A673 (cell line): ENCODE measurements at regions not wholly inside any gene's neighbourhood (a gene's known extent, or its start where the extent isn't known, plus 50 kb on each side); places are given as distances from the start of the nearest gene placed in this dataset.

Source experiments
- BruUV-seq: library from RNA; stranded (reverse); fragments of 400-500 nt; replicated peaks from 2 replicates; lab custom pipeline; 2021; lab: Mats Ljungman, UMichigan
- CTCF ChIA-PET: fragments of 300-600 bp; sonication (Branson Sonifier 250); formaldehyde crosslinking; loops from one replicate; lab custom pipeline; 2022; ENCODE audit warnings: antibody characterized with exemption; lab: Charles Lee
- POLR2A ChIA-PET: fragments of 300-600 bp; sonication (Branson Sonifier 250); formaldehyde crosslinking; loops from one replicate; lab custom pipeline; 2022; ENCODE audit warnings: antibody characterized with exemption; ENCODE audit not compliant: low non-redundant PET; lab: Charles Lee
- DNase-seq: peaks from one replicate; pipeline ENCODE4 v3.0.0-alpha.2; 2015; ENCODE audit warnings: low spot score
- H3K27ac ChIP-seq: fragments of 200-600 bp; sonication (generic); 2 replicates; pipeline ENCODE4 v1.5.1; 2016; ENCODE audit warnings: mixed run types, low read depth, mild to moderate bottlenecking, mixed read lengths, antibody characterized with exemption, low read length; ENCODE audit not compliant: poor library complexity, severe bottlenecking
- H3K27me3 ChIP-seq: fragments of 200-600 bp; sonication (generic); replicated peaks from 2 replicates; pipeline ENCODE4 v1.6.1; 2017; ENCODE audit warnings: mixed run types, low read depth, mild to moderate bottlenecking, mixed read lengths, antibody characterized with exemption, low read length; ENCODE audit not compliant: insufficient read depth, poor library complexity
- H3K36me3 ChIP-seq: fragments of 200-600 bp; sonication (generic); 2 replicates; pipeline ENCODE4 v1.6.1; 2016; ENCODE audit warnings: mixed run types, mild to moderate bottlenecking, mixed read lengths, antibody characterized with exemption, low read length; ENCODE audit not compliant: insufficient read depth, poor library complexity, severe bottlenecking
- H3K4me1 ChIP-seq: fragments of 200-600 bp; sonication (generic); 2 replicates; pipeline ENCODE4 v1.6.1; 2017; ENCODE audit warnings: mixed run types, mild to moderate bottlenecking, mixed read lengths, antibody characterized with exemption, low read length; ENCODE audit not compliant: insufficient read depth, poor library complexity, severe bottlenecking
- H3K4me3 ChIP-seq: fragments of 200-600 bp; sonication (generic); 2 replicates; pipeline ENCODE4 v1.5.1; 2016; ENCODE audit warnings: low read depth, mixed run types, mild to moderate bottlenecking, mixed read lengths, low read length; ENCODE audit not compliant: poor library complexity, severe bottlenecking
- H3K9me3 ChIP-seq: fragments of 200-600 bp; sonication (generic); 2 replicates; pipeline ENCODE4 v1.6.1; 2016; ENCODE audit warnings: mixed run types, low read depth, mild to moderate bottlenecking, mixed read lengths, antibody characterized with exemption, low read length; ENCODE audit not compliant: poor library complexity, severe bottlenecking
- CTCF ChIP-seq: fragments of 300-800, 200-600 bp; sonication (generic); conservative IDR thresholded peaks from 2 replicates; pipeline ENCODE4 v1.5.1; 2017; ENCODE audit warnings: low read depth, mild to moderate bottlenecking, antibody characterized with exemption, low read length, moderate library complexity, mixed read lengths
- EZH2 ChIP-seq: fragments of 200-600 bp; sonication (generic); IDR thresholded peaks from 2 replicates; pipeline ENCODE4 v1.6.1; 2017; ENCODE audit warnings: borderline replicate concordance, low read depth, mild to moderate bottlenecking, mixed read lengths, antibody characterized with exemption, low read length; ENCODE audit not compliant: poor library complexity, severe bottlenecking
- intact Hi-C: fragments of 100-400 bp; cut with micrococcal nuclease; formaldehyde crosslinking; loops from one replicate; pipeline ENCODE4 v1.10.0; 2022; ENCODE audit not compliant: unreplicated experiment

- H3K4me1 ChIP-seq = no peaks in the 10 kb centered on the region
- BruUV-seq = no TSS peak
- no peaks in the 10 kb centered on the region for H3K27me3 ChIP-seq
- POLR2A ChIA-PET = no interaction called here
- H3K9me3 ChIP-seq = no peaks in the 10 kb centered on the region
- no peak for TF ChIP-seq EZH2
- peak; percentile 44; the same call in 1 of the 2 replicates for TF ChIP-seq CTCF
- no peaks in the 10 kb centered on the region for H3K36me3 ChIP-seq
- intact Hi-C loops = no loop called here
- no peak overlapping the region for H3K4me3 ChIP-seq
- CTCF ChIA-PET = no interaction called here
- DNase-seq = peak; percentile 37
- no peak overlapping the region for H3K27ac ChIP-seq
Measured at GRCh38 chr7:36084485-36085091, 68.5 kb upstream of the EEPD1 start.

GRCh38 chr7:36085096-36085495 is 68.0 kb upstream of the EEPD1 start:
- Histone ChIP-seq H3K27me3 (no peaks in the 10 kb centered on the region), H3K4me3 (no peak overlapping the region), H3K4me1 (no peaks in the 10 kb centered on the region), H3K9me3 (no peaks in the 10 kb centered on the region), H3K36me3 (no peaks in the 10 kb centered on the region), H3K27ac (no peak overlapping the region)
- BruUV-seq = no TSS peak
- intact Hi-C loops = no loop called here
- ChIA-PET POLR2A (no interaction called here), CTCF (no interaction called here)
- DNase-seq = no peak
- TF ChIP-seq EZH2 (no peak), CTCF (no peak)

- no peaks in the 10 kb centered on the region for H3K9me3 ChIP-seq
- ChIA-PET POLR2A (interaction anchor here (0.7 kb wide), 1 partner anchor 614 kb away, joined by 5 read pairs; no protein-coding TSS in a partner anchor), CTCF (no interaction called here)
- no peak overlapping the region for H3K4me3 ChIP-seq
- no peak overlapping the region for H3K27ac ChIP-seq
- H3K36me3 ChIP-seq = no peaks in the 10 kb centered on the region
- TF ChIP-seq EZH2 = no peak
- no peak for DNase-seq
- H3K27me3 ChIP-seq = no peaks in the 10 kb centered on the region
- H3K4me1 ChIP-seq = no peaks in the 10 kb centered on the region
- intact Hi-C loops = no loop called here
- no TSS peak for BruUV-seq
Measured at GRCh38 chr7:36086571-36086970, 66.5 kb upstream of the EEPD1 start.

DNA sequence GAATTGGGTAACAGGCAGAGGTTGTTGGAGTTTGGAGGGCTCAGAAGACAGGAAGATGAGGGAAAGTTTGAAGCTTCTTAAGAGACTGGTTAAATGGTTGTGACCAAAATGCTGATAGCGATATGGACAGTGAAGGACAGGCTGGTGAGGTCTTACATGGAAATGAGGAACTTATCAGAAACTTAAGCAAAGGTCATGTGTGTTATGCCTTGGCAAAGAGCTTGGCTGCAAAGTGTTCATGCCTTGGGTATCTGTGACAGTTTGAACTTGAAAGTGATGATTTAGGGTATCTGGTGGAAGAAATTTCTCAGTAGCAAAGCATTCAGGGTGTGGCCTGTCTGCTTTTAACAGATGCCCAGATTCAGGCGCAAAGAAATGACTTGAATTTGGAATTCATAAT is 64.5 kb upstream of the EEPD1 start:
- no TSS peak for BruUV-seq
- Histone ChIP-seq H3K4me3 (no peak overlapping the region), H3K27me3 (no peaks in the 10 kb centered on the region), H3K9me3 (no peaks in the 10 kb centered on the region), H3K36me3 (no peaks in the 10 kb centered on the region), H3K4me1 (no peaks in the 10 kb centered on the region), H3K27ac (no peak overlapping the region)
- DNase-seq = no peak
- intact Hi-C loops = no loop called here
- POLR2A ChIA-PET = no interaction called here
- no peak for TF ChIP-seq CTCF
- no peak for TF ChIP-seq EZH2
- CTCF ChIA-PET = no interaction called here
